ENCODE measurements at regions not wholly inside any gene's neighbourhood (a gene's known extent, or its start where the extent isn't known, plus 50 kb on each side); places are given as distances from the start of the nearest gene placed in this dataset.

DNA sequence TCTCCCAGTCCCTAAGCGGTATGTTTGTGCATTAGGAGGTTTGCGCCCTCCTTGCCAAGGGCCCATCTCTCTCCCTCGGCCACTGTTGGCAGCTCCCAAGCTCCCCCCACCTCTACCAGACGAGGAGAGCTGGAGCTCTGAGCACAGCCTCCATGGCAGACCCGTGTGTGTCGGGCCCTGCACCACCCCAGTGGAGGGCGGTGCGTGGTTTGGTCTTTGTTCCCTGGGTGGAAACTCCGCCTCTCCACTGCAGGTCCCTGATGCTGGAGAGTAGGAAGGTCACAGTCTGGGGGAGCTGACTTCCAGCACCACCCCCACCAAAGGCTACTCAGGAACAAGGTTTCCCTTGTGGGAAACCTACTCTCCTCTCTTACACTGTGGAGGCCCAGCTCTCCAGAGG is 162.6 kb upstream of the FHL2 start:
- TF ChIP-seq EGR1 (IDR thresholded peaks at IDR 0.05) (no peak), CEBPB (IDR thresholded peaks at IDR 0.05) (no peak), EP300 (IDR thresholded peaks at IDR 0.05; ENCODE audit: borderline replicate concordance) (no peak), CREB1 (IDR thresholded peaks at IDR 0.05; ENCODE audit: low read depth) (no peak), NFIC (IDR thresholded peaks at IDR 0.05) (no peak), MAX (IDR thresholded peaks at IDR 0.05) (no peak), ZBTB7A (IDR thresholded peaks at IDR 0.05; ENCODE audit: low read depth) (no peak), TAF1 (IDR thresholded peaks at IDR 0.05; ENCODE audit: low read depth) (no peak), RAD21 (IDR thresholded peaks at IDR 0.05; ENCODE audit: low read depth) (no peak), YY1 (IDR thresholded peaks at IDR 0.05; ENCODE audit: low read depth) (no peak), TEAD4 (IDR thresholded peaks at IDR 0.05) (no peak), TCF12 (IDR thresholded peaks at IDR 0.05; ENCODE audit: low read depth) (no peak), FOXM1 (IDR thresholded peaks at IDR 0.05; ENCODE audit: borderline replicate concordance, low read depth) (no peak)
- TF ChIP-seq, protein P1, sequence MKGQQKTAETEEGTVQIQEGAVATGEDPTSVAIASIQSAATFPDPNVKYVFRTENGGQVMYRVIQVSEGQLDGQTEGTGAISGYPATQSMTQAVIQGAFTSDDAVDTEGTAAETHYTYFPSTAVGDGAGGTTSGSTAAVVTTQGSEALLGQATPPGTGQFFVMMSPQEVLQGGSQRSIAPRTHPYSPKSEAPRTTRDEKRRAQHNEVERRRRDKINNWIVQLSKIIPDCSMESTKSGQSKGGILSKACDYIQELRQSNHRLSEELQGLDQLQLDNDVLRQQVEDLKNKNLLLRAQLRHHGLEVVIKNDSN (IDR thresholded peaks at IDR 0.05): no peak
- TF ChIP-seq, protein P2, sequence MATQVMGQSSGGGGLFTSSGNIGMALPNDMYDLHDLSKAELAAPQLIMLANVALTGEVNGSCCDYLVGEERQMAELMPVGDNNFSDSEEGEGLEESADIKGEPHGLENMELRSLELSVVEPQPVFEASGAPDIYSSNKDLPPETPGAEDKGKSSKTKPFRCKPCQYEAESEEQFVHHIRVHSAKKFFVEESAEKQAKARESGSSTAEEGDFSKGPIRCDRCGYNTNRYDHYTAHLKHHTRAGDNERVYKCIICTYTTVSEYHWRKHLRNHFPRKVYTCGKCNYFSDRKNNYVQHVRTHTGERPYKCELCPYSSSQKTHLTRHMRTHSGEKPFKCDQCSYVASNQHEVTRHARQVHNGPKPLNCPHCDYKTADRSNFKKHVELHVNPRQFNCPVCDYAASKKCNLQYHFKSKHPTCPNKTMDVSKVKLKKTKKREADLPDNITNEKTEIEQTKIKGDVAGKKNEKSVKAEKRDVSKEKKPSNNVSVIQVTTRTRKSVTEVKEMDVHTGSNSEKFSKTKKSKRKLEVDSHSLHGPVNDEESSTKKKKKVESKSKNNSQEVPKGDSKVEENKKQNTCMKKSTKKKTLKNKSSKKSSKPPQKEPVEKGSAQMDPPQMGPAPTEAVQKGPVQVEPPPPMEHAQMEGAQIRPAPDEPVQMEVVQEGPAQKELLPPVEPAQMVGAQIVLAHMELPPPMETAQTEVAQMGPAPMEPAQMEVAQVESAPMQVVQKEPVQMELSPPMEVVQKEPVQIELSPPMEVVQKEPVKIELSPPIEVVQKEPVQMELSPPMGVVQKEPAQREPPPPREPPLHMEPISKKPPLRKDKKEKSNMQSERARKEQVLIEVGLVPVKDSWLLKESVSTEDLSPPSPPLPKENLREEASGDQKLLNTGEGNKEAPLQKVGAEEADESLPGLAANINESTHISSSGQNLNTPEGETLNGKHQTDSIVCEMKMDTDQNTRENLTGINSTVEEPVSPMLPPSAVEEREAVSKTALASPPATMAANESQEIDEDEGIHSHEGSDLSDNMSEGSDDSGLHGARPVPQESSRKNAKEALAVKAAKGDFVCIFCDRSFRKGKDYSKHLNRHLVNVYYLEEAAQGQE (IDR thresholded peaks at IDR 0.05; ENCODE audit: low read depth): no peak

GRCh38 chr2:105560157-105560556 is 161.3 kb upstream of the FHL2 start:
- no peak for TF ChIP-seq YY1 (IDR thresholded peaks at IDR 0.05; ENCODE audit: low read depth)
- TF ChIP-seq CREB1 (IDR thresholded peaks at IDR 0.05; ENCODE audit: low read depth): no peak
- TF ChIP-seq EP300 (IDR thresholded peaks at IDR 0.05; ENCODE audit: borderline replicate concordance): no peak
- TF ChIP-seq TCF12 (IDR thresholded peaks at IDR 0.05; ENCODE audit: low read depth): no peak
- TF ChIP-seq, protein P2 (IDR thresholded peaks at IDR 0.05; ENCODE audit: low read depth): no peak
- TF ChIP-seq TAF1 (IDR thresholded peaks at IDR 0.05; ENCODE audit: low read depth): no peak
- TF ChIP-seq FOXM1 (IDR thresholded peaks at IDR 0.05; ENCODE audit: borderline replicate concordance, low read depth): no peak
- TF ChIP-seq NFIC (IDR thresholded peaks at IDR 0.05): no peak
- no peak for TF ChIP-seq RAD21 (IDR thresholded peaks at IDR 0.05; ENCODE audit: low read depth)
- no peak for TF ChIP-seq TEAD4 (IDR thresholded peaks at IDR 0.05)
- TF ChIP-seq, protein P1 (IDR thresholded peaks at IDR 0.05): no peak
- TF ChIP-seq ZBTB7A (IDR thresholded peaks at IDR 0.05; ENCODE audit: low read depth): no peak
- TF ChIP-seq EGR1 (IDR thresholded peaks at IDR 0.05): no peak
- no peak for TF ChIP-seq MAX (IDR thresholded peaks at IDR 0.05)
- no peak for TF ChIP-seq CEBPB (IDR thresholded peaks at IDR 0.05)

DNA sequence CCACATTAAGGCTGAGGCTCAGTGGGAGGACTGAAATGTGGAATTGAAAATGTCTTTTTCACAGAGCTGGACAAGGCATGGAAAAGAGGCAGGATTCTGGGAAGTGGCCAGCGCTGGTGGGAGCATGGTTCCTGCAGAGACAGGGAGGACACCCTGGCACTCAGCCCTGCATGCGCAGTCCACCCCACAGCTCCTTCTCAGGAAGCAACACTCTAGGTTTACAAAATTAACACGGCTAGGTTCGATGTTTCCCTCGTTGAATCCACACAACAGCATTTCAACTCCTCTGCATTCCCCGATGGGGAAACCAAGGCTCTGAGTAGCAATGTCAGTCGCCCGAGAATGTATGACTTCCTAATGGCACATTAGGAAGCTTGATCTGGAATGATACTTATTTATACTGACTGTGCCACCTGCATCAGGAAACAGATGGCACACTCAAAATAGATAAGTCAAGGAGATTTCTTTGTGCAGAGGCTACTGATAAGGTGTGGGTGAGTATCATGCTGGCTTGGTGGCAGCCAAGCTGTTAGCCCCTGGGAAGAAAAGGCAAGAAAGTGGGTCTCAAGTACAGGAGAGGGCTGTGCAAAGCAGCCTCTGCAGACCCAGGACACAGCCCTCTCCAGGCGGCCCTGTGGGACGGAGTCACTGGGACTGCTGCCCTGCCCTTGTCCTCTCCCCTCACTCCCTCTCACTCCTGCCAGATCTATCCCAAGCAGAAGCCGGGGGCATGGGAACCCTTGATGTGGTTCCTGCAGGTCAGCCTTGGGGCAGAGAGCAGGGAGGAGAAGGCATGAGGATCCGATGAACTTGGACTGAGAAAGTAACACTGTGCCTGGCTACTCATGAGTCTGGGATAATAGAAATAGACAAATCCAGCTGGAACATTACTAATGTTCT is 158.4 kb upstream of the FHL2 start:
- TF ChIP-seq FOXM1 (IDR thresholded peaks at IDR 0.05; ENCODE audit: borderline replicate concordance, low read depth) (no peak), TEAD4 (IDR thresholded peaks at IDR 0.05) (no peak), TCF12 (IDR thresholded peaks at IDR 0.05; ENCODE audit: low read depth) (no peak), ZBTB7A (IDR thresholded peaks at IDR 0.05; ENCODE audit: low read depth) (no peak), MAX (IDR thresholded peaks at IDR 0.05) (no peak)
- TF ChIP-seq, protein P2 (IDR thresholded peaks at IDR 0.05; ENCODE audit: low read depth): no peak
- TF ChIP-seq, protein P1 (IDR thresholded peaks at IDR 0.05): no peak
